GM06990 (cell line): ENCODE measurements at regions not wholly inside any gene's neighbourhood (a gene's known extent, or its start where the extent isn't known, plus 50 kb on each side); places are given as distances from the start of the nearest gene placed in this dataset.

ENCODE experiments used
- DNase-seq: peaks from one replicate; pipeline ENCODE4 v3.0.0-alpha.2; 2011; ENCODE audit not compliant: insufficient read length; ENCODE audit errors: extremely low read depth
- H3K27me3 ChIP-seq: replicated peaks from 2 replicates; pipeline ENCODE4 v1.6.0; 2011; ENCODE audit warnings: low read length; ENCODE audit not compliant: control insufficient read depth, insufficient read depth
- H3K36me3 ChIP-seq: 2 replicates; pipeline ENCODE4 v1.5.1; 2011; ENCODE audit warnings: low read length; ENCODE audit not compliant: control insufficient read depth, insufficient read depth
- H3K4me3 ChIP-seq: replicated peaks from 2 replicates; pipeline ENCODE4 v1.5.1; 2011; ENCODE audit warnings: low read depth, mild to moderate bottlenecking, control low read depth, low read length
- CTCF ChIP-seq: IDR thresholded peaks from 2 replicates; pipeline ENCODE4 v1.5.1; 2011; ENCODE audit warnings: low read length, control low read depth, mild to moderate bottlenecking, inconsistent platforms; ENCODE audit not compliant: insufficient read depth, poor library complexity, severe bottlenecking

GRCh38 chr1:101337968-101338367 is 101.1 kb downstream of the S1PR1 start:
- Histone ChIP-seq H3K4me3 (no peak overlapping the region), H3K27me3 (no peaks in the 10 kb centered on the region), H3K36me3 (no peaks in the 10 kb centered on the region)
- no peak for DNase-seq
- TF ChIP-seq CTCF, result no peak

- H3K4me3 ChIP-seq, result no peak overlapping the region
- H3K36me3 ChIP-seq, result no peaks in the 10 kb centered on the region
- H3K27me3 ChIP-seq, result no peaks in the 10 kb centered on the region
- TF ChIP-seq CTCF, result no peak
- DNase-seq, result no peak
Observed at GRCh38 chr1:101338714-101339430, 102.1 kb downstream of the S1PR1 start.

GRCh38 chr1:101344745-101345144 is 107.9 kb downstream of the S1PR1 start:
- Histone ChIP-seq H3K4me3 (no peak overlapping the region), H3K36me3 (no peaks in the 10 kb centered on the region), H3K27me3 (no peaks in the 10 kb centered on the region)
- no peak for TF ChIP-seq CTCF
- no peak for DNase-seq

GRCh38 chr1:101346419-101346818 is 109.6 kb downstream of the S1PR1 start:
- TF ChIP-seq CTCF, result no peak
- no peaks in the 10 kb centered on the region for H3K27me3 ChIP-seq

GRCh38 chr1:101356013-101356412 is 119.2 kb downstream of the S1PR1 start:
- no peaks in the 10 kb centered on the region for H3K27me3 ChIP-seq
- no peak for TF ChIP-seq CTCF
- no peak overlapping the region for H3K4me3 ChIP-seq
- H3K36me3 ChIP-seq, result no peaks in the 10 kb centered on the region
- no peak for DNase-seq

More at GRCh38 chr1:101346419-101346818, 109.6 kb downstream of the S1PR1 start:
- Histone ChIP-seq H3K4me3 (no peak overlapping the region; the same call in 1 of the 2 replicates), H3K36me3 (no peaks in the 10 kb centered on the region)
- no peak for DNase-seq
